ENCODE measurements at regions not wholly inside any gene's neighbourhood (a gene's known extent, or its start where the extent isn't known, plus 50 kb on each side); places are given as distances from the start of the nearest gene placed in this dataset.

- no peak for ATAC-seq (ENCODE audit: poor library complexity)
- no peak for DNase-seq
- intact Hi-C loops (cut with DNase I), result no loop called here
Measured at GRCh38 chr2:23298551-23298950, 86.4 kb upstream of the KLHL29 start.

- no peak for DNase-seq
- no peak for ATAC-seq (ENCODE audit: poor library complexity)
- intact Hi-C loops (cut with DNase I), result no loop called here
Measured at GRCh38 chr2:23299476-23300195, 85.3 kb upstream of the KLHL29 start.

- intact Hi-C loops (cut with DNase I), result no loop called here
- no peak for ATAC-seq (ENCODE audit: poor library complexity)
- no peak for DNase-seq
Measured at GRCh38 chr2:23301136-23301535, 83.8 kb upstream of the KLHL29 start.

GRCh38 chr2:23302591-23302990 lies 82.4 kb upstream of the KLHL29 start:
- DNase-seq (no peak), ATAC-seq (ENCODE audit: poor library complexity) (no peak)
- intact Hi-C loops (cut with DNase I), result no loop called here

GRCh38 chr2:23306401-23306800 lies 78.6 kb upstream of the KLHL29 start:
- ATAC-seq (ENCODE audit: poor library complexity) (no peak), DNase-seq (no peak)
- intact Hi-C loops (cut with DNase I), result no loop called here

GRCh38 chr2:23311186-23311585 lies 73.8 kb upstream of the KLHL29 start:
- intact Hi-C loops (cut with DNase I), result no loop called here
- ATAC-seq (ENCODE audit: poor library complexity), result no peak

GRCh38 chr2:23312996-23313606 lies 71.9 kb upstream of the KLHL29 start:
- intact Hi-C loops (cut with DNase I), result no loop called here
- no peak for DNase-seq

More at GRCh38 chr2:23311186-23311585, 73.8 kb upstream of the KLHL29 start:
- no peak for DNase-seq

GRCh38 chr2:23314687-23315086 lies 70.3 kb upstream of the KLHL29 start:
- no peak for ATAC-seq (ENCODE audit: poor library complexity)
- DNase-seq, result no peak
- intact Hi-C loops (cut with DNase I), result no loop called here

More at GRCh38 chr2:23312996-23313606, 71.9 kb upstream of the KLHL29 start:
- no peak for ATAC-seq (ENCODE audit: poor library complexity)

GRCh38 chr2:23320058-23320457 lies 64.9 kb upstream of the KLHL29 start:
- intact Hi-C loops (cut with DNase I), result no loop called here
- ATAC-seq (ENCODE audit: poor library complexity) (no peak), DNase-seq (no peak)

- no peak for ATAC-seq (ENCODE audit: poor library complexity)
- no peak for DNase-seq
- intact Hi-C loops (cut with DNase I), result no loop called here
Measured at GRCh38 chr2:23321751-23322150, 63.2 kb upstream of the KLHL29 start.

- no peak for DNase-seq
Measured at GRCh38 chr2:23322567-23323197, 62.3 kb upstream of the KLHL29 start.

GRCh38 chr2:23323198-23323916 lies 61.6 kb upstream of the KLHL29 start:
- ATAC-seq (ENCODE audit: poor library complexity) (no peak), DNase-seq (no peak)
- intact Hi-C loops (cut with DNase I), result no loop called here

More at GRCh38 chr2:23322567-23323197, 62.3 kb upstream of the KLHL29 start:
- intact Hi-C loops (cut with DNase I), result no loop called here
- no peak for ATAC-seq (ENCODE audit: poor library complexity)

GRCh38 chr2:23323917-23324680 lies 60.9 kb upstream of the KLHL29 start:
- intact Hi-C loops (cut with DNase I), result no loop called here
- ATAC-seq (ENCODE audit: poor library complexity) (no peak), DNase-seq (no peak)

- intact Hi-C loops (cut with DNase I), result no loop called here
- ATAC-seq (ENCODE audit: poor library complexity) (no peak), DNase-seq (no peak)
Measured at GRCh38 chr2:23326330-23326729, 58.6 kb upstream of the KLHL29 start.

GRCh38 chr2:23327416-23327815 lies 57.6 kb upstream of the KLHL29 start:
- no peak for DNase-seq
- no peak for ATAC-seq (ENCODE audit: poor library complexity)
- intact Hi-C loops (cut with DNase I), result no loop called here

- DNase-seq, result no peak
- intact Hi-C loops (cut with DNase I), result no loop called here
- ATAC-seq (ENCODE audit: poor library complexity), result no peak
Measured at GRCh38 chr2:23327887-23328286, 57.1 kb upstream of the KLHL29 start.

GRCh38 chr2:23330214-23330613 lies 54.8 kb upstream of the KLHL29 start:
- intact Hi-C loops (cut with DNase I), result no loop called here
- ATAC-seq (ENCODE audit: poor library complexity) (no peak), DNase-seq (no peak)

Measured in Right ventricle myocardium superior (tissue), 1 donor.